Cardiac fibroblast (primary cell): ENCODE measurements at regions not wholly inside any gene's neighbourhood (a gene's known extent, or its start where the extent isn't known, plus 50 kb on each side); places are given as distances from the start of the nearest gene placed in this dataset.

Experiments
- DNase-seq, 2 donors: peaks; one replicate each; pipeline versions ENCODE4 v3.0.0 to v3.0.0-alpha.2; 2010; ENCODE audit warnings: low read depth in 2 of 2
- H3K4me3 ChIP-seq, 2 donors: replicated peaks in 1 of 2; 1 replicate in 1 of 2; 2 replicates in 1 of 2; pipeline ENCODE4 v1.5.1; 2011; ENCODE audit warnings: low read depth in 2 of 2, low read length in 2 of 2, mild to moderate bottlenecking in 2 of 2, moderate library complexity in 1 of 2
- TF ChIP-seq, protein P1 (sequence below): IDR thresholded peaks from one replicate; pipeline ENCODE4 v1.5.1; 2011; ENCODE audit warnings: low read depth, mild to moderate bottlenecking, low read length, inconsistent platforms

DNA sequence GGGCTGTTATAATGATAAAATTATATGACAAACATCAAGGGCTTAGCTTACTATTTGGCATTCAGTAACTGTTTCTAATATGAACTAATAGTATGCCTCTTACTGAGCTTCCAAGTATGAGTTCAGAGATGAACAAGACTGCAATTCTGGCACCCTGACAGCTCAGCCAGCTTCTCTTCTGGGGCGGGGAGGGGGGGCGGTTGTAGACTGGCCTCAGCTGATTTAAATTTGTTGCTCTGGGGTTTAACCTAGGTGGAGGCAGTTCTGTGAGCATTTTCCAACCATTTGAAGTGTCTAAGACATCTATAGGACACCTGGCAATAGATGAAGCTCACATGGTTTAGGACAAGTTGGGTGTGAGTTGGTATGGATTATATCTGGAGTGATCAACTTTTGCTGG lies 401.9 kb downstream of the QKI start:
- DNase-seq = no peak
- TF ChIP-seq, protein P1, sequence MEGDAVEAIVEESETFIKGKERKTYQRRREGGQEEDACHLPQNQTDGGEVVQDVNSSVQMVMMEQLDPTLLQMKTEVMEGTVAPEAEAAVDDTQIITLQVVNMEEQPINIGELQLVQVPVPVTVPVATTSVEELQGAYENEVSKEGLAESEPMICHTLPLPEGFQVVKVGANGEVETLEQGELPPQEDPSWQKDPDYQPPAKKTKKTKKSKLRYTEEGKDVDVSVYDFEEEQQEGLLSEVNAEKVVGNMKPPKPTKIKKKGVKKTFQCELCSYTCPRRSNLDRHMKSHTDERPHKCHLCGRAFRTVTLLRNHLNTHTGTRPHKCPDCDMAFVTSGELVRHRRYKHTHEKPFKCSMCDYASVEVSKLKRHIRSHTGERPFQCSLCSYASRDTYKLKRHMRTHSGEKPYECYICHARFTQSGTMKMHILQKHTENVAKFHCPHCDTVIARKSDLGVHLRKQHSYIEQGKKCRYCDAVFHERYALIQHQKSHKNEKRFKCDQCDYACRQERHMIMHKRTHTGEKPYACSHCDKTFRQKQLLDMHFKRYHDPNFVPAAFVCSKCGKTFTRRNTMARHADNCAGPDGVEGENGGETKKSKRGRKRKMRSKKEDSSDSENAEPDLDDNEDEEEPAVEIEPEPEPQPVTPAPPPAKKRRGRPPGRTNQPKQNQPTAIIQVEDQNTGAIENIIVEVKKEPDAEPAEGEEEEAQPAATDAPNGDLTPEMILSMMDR = no peak

DNA sequence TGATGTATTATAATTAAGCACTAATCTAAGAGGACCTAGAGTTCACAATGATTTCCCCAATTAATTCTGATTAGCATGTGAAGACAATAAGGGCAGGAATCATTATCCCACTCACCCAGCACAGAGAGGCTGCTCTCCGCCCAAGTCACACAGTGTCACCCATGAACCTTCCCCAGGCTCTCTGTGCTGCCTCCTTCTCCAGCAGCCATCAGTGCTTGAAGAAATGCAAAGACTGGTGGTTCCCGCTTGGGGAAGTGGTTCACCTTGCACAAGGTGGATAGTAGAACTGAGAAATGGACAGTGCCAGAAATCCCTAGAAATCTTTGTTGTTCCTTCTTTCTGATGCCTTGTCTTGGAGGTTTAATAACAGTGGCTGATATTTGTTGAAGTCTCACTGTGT lies 401.3 kb downstream of the QKI start:
- no peak for DNase-seq
- TF ChIP-seq, protein P1 = no peak
- H3K4me3 ChIP-seq = no peak overlapping the region

More for the DNA sequence above, 401.9 kb downstream of the QKI start:
- H3K4me3 ChIP-seq = no peak overlapping the region

DNA sequence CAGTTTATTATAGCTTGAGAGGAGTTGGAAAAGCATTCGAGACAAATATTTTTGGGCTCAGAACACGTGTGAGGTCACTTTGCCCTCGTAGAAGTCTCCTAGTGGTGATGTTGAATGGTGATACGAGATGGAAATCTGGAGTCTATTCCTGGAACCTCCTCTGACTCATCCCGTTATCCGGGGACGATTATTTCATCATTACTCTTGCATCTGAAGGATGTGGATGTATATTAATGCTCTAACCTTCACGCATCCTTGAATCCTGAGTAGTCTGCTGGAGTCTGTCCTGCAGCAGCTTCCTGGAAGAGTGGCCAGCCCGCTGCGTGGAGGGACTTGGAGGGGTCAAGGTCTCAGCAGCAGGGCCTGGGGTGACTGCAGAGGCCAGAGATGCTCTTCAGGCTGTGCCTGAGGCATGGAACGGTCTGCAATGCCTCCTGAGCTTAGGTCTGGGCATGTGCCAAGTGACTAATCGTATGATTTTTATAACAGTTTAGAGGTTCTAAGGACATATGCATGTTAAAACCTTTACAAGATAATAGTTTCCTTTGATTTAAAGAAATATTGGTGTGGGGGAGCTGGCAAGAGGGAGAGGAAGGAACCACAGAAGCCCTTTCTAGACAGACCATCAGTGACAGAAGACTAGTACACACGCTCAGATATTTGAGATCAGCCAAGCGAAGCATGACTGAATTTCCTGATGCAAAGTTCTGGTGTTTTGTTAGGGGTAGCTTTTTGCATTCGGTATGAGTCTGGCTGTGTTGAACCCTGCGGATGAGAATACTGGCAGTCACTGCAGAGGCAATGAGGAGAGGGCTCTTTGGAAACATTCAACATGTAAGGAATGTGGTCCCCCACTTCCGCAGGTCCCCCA lies 400.2 kb downstream of the QKI start:
- peak; percentile 46 to 51 for DNase-seq
- no peak overlapping the region for H3K4me3 ChIP-seq
- TF ChIP-seq, protein P1 = no peak

DNA sequence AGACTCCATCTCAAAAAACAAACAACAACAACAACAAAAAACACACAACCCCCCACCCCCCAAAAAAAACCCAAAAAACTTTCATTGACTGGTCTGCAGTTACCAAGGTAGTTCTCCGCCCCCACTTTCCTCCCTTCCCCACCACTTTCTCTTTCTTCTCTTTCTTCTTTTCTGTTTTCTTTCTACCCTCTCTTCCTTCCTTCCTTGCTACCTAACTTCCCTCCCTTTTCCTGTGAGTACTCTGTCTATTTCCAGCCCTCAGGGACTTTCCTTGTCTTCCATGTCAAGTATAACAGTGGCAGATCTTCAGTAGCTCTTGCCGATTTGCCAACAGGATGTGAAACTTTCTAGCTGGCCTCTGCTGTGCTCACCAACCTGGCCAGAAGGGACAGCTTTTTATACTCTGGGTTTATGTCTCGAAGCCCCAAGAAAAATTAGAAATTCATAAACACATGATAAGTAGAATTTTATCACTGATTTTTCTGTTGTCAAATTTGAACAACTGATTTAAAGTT lies 399.5 kb downstream of the QKI start:
- TF ChIP-seq, protein P1 = no peak
- no peak overlapping the region for H3K4me3 ChIP-seq
- DNase-seq = no peak

DNA sequence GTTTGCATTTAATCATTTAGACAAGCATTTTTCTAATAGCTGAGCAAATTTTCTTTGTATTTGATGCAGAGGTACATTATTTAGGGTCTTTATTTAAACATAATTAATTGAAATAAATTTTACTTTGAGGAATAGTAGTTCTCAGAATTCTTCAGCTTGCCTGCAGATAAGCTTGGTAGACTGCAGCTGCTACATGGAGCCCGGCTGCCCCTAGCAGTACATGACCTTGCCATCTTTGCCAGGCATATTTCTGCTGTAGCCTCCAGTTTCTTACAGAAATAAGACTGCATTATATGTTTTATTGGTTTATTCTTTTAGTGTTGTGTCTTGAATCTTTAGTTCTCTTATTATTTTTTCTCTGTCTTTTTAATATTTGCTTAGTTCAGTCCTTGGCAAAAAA lies 396.8 kb downstream of the QKI start:
- TF ChIP-seq, protein P1 = no peak
- no peak for DNase-seq
- no peak overlapping the region for H3K4me3 ChIP-seq

DNA sequence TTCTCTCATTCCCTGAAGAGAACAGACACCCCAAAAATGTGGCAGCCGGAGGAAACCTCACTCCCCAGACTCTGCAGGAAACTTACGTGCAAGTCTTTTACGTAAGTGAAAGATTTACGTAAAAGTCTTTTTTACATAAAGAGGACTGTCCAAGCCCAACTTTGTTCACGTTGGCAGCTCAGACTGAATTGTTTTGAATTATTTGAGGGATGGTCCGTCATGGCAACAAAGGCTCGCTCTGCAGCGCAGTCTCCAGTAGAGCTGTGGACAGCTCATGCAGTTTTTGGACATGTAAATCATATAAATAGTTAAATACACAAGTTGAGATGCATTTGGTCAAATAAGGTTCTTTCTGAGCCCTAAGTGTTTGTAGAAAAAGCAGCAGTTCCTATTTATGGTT lies 394.8 kb downstream of the QKI start:
- no peak for DNase-seq
- TF ChIP-seq, protein P1 = no peak
- H3K4me3 ChIP-seq = no peak overlapping the region
